Keratinocyte (primary cell): ENCODE measurements at regions not wholly inside any gene's neighbourhood (a gene's known extent, or its start where the extent isn't known, plus 50 kb on each side); places are given as distances from the start of the nearest gene placed in this dataset.

Source experiments
- DNase-seq: peaks from one replicate; pipeline ENCODE4 v3.0.0-alpha.2; 2011; ENCODE audit warnings: low read depth, missing footprints, low spot score
- FAIRE-seq: peaks from 2 replicates; lab custom pipeline; 2011; peaks lifted over from hg19 to GRCh38; lab: Jason Lieb, UNC
- H2AFZ ChIP-seq: 2 replicates; pipeline ENCODE4 v1.6.0; 2012; ENCODE audit warnings: low read length, control low read depth, inconsistent platforms; ENCODE audit not compliant: control insufficient read depth
- H3K27ac ChIP-seq: 2 replicates; pipeline ENCODE4 v1.5.1; 2011; ENCODE audit warnings: low read length; ENCODE audit not compliant: control insufficient read depth, insufficient read depth
- H3K27me3 ChIP-seq: 3 replicates; pipeline ENCODE4 v1.6.0; 2011; ENCODE audit warnings: low read length; ENCODE audit not compliant: control insufficient read depth, insufficient read depth; ENCODE audit errors: extremely low read depth
- H3K36me3 ChIP-seq, 2 experiments: 2 replicates in 1 of 2; 3 replicates in 1 of 2; pipeline ENCODE4 v1.5.1; 2011; ENCODE audit warnings: low read length in 2 of 2, mild to moderate bottlenecking in 1 of 2; ENCODE audit not compliant: control insufficient read depth in 2 of 2, insufficient read depth in 2 of 2; ENCODE audit errors: extremely low read depth in 1 of 2
- H3K4me1 ChIP-seq: 3 replicates; pipeline ENCODE4 v1.5.1; 2011; ENCODE audit warnings: low read length; ENCODE audit not compliant: control insufficient read depth, insufficient read depth; ENCODE audit errors: extremely low read depth
- H3K4me2 ChIP-seq: 3 replicates; pipeline ENCODE4 v1.6.0; 2011; ENCODE audit warnings: low read depth, low read length; ENCODE audit not compliant: control insufficient read depth, insufficient read depth; ENCODE audit errors: extremely low read depth
- H3K4me3 ChIP-seq, 3 experiments: fragments of 200-600 bp in 1 of 3; sonication (generic) in 1 of 3; 2 replicates in 2 of 3; 3 replicates in 1 of 3; pipeline ENCODE4 v1.5.1; 2011 to 2016; ENCODE audit warnings: low read length in 3 of 3, mild to moderate bottlenecking in 3 of 3, control low read depth in 2 of 3, inconsistent platforms in 1 of 3, low read depth in 1 of 3, mixed read lengths in 1 of 3, mixed run types in 1 of 3, moderate library complexity in 1 of 3; ENCODE audit not compliant: control insufficient read depth in 2 of 3, insufficient read depth in 2 of 3; ENCODE audit errors: extremely low read depth in 1 of 3
- H3K79me2 ChIP-seq: 2 replicates; pipeline ENCODE4 v1.6.0; 2012; ENCODE audit warnings: low read length; ENCODE audit not compliant: control insufficient read depth, insufficient read depth
- H3K9ac ChIP-seq: 3 replicates; pipeline ENCODE4 v1.6.0; 2011; ENCODE audit warnings: low read length; ENCODE audit not compliant: control insufficient read depth, insufficient read depth; ENCODE audit errors: extremely low read depth
- H3K9me1 ChIP-seq: 3 replicates; pipeline ENCODE4 v1.6.0; 2011; ENCODE audit warnings: low read length; ENCODE audit not compliant: control insufficient read depth, insufficient read depth; ENCODE audit errors: extremely low read depth
- H3K9me3 ChIP-seq: 2 replicates; pipeline ENCODE4 v1.5.1; 2012; ENCODE audit warnings: low read depth, low read length; ENCODE audit not compliant: control insufficient read depth
- H4K20me1 ChIP-seq: 3 replicates; pipeline ENCODE4 v1.6.0; 2011; ENCODE audit warnings: low read length; ENCODE audit not compliant: control insufficient read depth, insufficient read depth; ENCODE audit errors: extremely low read depth
- CTCF ChIP-seq, 3 experiments: IDR thresholded peaks in 1 of 3; conservative IDR thresholded peaks in 1 of 3; optimal IDR thresholded peaks in 1 of 3; 2 replicates in 2 of 3; 3 replicates in 1 of 3; pipeline versions ENCODE3 to v1.5.1; 2011; ENCODE audit warnings: low read length in 3 of 3, mild to moderate bottlenecking in 3 of 3, moderate library complexity in 2 of 3, control low read depth in 1 of 3, inconsistent platforms in 1 of 3; ENCODE audit not compliant: insufficient read depth in 2 of 3; ENCODE audit errors: extremely low read depth in 1 of 3
- EZH2 ChIP-seq: IDR thresholded peaks from one replicate; pipeline ENCODE4 v1.6.1; 2012; ENCODE audit warnings: inconsistent platforms, mild to moderate bottlenecking, low read length, moderate library complexity
- dilution Hi-C: fragments of 300-500 bp; cut with MboI; formaldehyde crosslinking; loops from one replicate; pipeline ENCODE4 v1.7.0; 2020; ENCODE audit warnings: low sequenced_read_pairs; ENCODE audit not compliant: extremely low pct_ligation_motif_present

DNA sequence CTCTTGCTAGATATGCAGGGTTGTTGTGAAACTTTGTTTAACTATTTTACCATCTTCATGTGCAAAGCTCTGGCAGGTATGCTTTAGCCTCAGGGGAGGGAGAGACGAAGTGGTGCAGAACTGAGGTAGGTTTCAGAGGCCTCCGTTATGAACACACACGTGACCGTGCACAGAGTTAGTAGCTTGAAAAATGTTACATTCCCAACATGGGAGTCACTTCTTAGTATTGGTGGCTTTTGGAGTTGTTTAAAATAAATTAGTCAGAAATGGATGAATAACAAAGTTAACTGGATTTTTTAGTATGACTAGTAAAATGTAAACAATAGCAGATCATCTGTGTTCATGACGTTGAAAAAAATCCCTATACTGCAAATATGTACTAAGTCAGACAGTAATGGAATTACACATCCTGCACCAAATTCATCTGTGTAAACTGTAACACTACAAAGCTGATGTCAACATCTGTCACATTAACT is 279.6 kb downstream of the KLF13 start:
- Histone ChIP-seq H3K9ac (no peak overlapping the region), H3K27me3 (no peaks in the 10 kb centered on the region), H2AFZ (no peak overlapping the region), H3K4me2 (peak overlapping the region; percentile 51), H3K9me3 (no peaks in the 10 kb centered on the region), H3K79me2 (no peaks in the 10 kb centered on the region), H3K4me1 (peaks cover 21% of the 10 kb centered on the region), H3K36me3 (no peaks in the 10 kb centered on the region), H3K9me1 (no peaks in the 10 kb centered on the region), H3K27ac (peak overlapping the region; percentile 32), H3K4me3 (no peak overlapping the region), H4K20me1 (no peaks in the 10 kb centered on the region)
- FAIRE-seq (peak; percentile 75), DNase-seq (peak; percentile 83)
- TF ChIP-seq CTCF (optimal IDR thresholded peaks at IDR 0.05 in 1 of 3, IDR thresholded peaks at IDR 0.05 in 1 of 3, conservative IDR thresholded peaks at IDR 0.05 in 1 of 3; ENCODE audit: extremely low read depth in 1 of 3, insufficient read depth in 2 of 3, low read length in 3 of 3) = no peak
- no peak for TF ChIP-seq EZH2
- dilution Hi-C loops = no loop called here

DNA sequence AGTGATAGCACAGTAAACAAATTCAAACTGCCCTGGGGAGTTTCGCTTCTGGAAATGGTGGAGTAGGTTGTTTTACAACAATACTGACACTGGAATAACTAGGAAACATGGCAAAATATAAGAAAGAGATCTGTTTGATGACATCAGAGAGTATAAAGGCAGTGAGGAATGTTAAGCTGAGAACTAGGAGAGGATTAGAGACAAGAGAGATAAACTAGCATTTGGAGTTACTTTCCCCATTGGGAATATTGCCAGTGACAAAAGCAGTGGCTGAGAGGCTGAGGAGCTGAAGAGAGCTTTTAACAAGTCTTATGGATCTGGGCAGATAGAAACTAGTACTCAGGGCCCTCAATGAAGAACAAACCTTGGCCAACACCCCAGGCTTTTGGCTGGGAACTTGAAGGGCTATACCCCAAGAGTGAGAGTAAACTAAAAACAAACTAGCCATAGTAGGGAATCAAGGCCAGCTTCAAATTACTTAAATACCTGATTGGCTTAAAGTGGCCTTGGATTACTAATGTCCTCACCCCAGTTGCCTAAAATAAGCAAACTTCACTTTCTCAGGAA is 280.4 kb downstream of the KLF13 start:
- H3K36me3 ChIP-seq = no peaks in the 10 kb centered on the region
- H3K9ac ChIP-seq = no peak overlapping the region
- H4K20me1 ChIP-seq = no peaks in the 10 kb centered on the region
- H3K27me3 ChIP-seq = no peaks in the 10 kb centered on the region
- H3K27ac ChIP-seq = no peak overlapping the region
- H3K4me1 ChIP-seq = peaks cover 21% of the 10 kb centered on the region
- no peaks in the 10 kb centered on the region for H3K79me2 ChIP-seq
- no peak for FAIRE-seq
- H3K9me1 ChIP-seq = no peaks in the 10 kb centered on the region
- H3K9me3 ChIP-seq = no peaks in the 10 kb centered on the region
- H2AFZ ChIP-seq = no peak overlapping the region
- no peak overlapping the region for H3K4me3 ChIP-seq
- no peak overlapping the region for H3K4me2 ChIP-seq
- TF ChIP-seq EZH2 (no peak), CTCF (optimal IDR thresholded peaks at IDR 0.05 in 1 of 3, IDR thresholded peaks at IDR 0.05 in 1 of 3, conservative IDR thresholded peaks at IDR 0.05 in 1 of 3; ENCODE audit: extremely low read depth in 1 of 3, insufficient read depth in 2 of 3, low read length in 3 of 3) (no peak)
- no peak for DNase-seq
- dilution Hi-C loops = no loop called here
